ENCODE measurements at regions not wholly inside any gene's neighbourhood (a gene's known extent, or its start where the extent isn't known, plus 50 kb on each side); places are given as distances from the start of the nearest gene placed in this dataset.

DNA sequence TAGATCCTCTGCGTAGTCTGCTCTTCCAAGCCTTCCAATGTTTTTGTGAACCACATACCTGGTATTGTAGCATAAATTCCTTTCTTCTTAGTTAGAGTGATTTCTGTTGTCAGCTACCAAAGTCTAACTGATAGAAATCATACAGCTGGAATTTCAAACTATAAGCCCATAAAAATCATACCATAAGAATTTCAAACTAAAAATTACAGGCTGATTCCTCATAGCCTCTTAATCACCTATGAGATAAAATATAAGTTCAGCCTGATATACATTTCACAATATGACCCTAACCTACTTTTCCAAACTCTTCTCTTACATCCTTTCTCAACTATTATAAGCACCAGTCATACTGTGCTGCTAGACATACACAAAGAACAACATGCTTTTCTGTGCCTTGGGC, 64.8 kb downstream of the PTHLH start:
- FAIRE-seq = no peak

DNA sequence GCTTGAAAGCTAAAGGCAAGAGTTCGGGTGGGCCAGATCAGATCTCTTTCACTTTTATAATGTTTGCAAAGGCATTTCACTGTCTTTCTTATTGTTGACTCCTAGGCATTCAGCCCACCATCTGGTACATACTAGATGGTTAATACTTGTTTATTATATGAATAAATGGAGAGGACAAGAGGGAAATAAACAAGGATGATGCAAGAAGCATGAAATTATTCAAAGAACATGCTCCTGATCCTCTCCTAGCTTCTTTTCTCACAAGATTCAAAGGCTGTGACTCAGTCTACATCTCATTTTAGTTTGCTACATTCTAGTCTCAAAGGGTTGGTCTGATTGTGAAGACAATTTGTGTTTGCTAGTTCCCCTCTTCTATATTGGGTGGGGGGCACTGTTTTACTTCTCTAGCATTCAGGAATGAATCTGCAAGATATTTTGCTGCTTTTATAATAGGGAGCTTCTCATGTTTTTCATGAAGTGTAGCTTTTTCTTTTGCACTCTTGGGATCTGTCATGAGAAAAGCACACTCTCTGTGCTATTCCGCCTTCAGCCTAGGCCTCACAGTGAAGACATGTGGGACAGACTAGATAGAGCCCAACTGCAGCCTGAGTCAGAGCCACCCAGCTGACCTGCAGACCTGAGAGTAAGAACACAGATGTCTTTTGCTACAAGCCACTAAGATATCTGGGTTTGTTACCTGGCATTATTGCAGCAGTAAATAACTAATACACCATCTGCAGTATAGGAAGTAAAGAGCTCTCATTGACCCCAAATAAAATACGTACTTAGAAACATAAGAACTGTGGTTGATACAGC, 65.7 kb downstream of the PTHLH start:
- no peak for FAIRE-seq

DNA sequence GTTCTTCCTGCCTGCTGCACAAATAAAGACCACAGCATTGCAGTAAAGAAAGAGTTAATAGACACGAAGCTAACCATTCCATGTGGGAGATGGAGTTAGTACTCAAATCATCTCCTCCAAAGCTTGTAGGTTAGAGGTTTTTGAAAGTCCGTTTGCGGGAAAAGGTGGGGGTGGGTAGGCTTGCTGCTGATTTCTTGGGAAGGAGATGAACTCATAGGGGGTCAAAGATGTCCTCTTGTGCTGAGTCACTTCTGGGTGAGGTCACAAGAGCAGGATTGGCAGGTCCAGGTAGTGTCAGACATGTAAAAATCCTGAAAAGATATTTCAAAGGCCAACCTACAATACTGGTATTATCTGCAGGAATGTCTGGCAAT, 66.4 kb downstream of the PTHLH start:
- FAIRE-seq = no peak

DNA sequence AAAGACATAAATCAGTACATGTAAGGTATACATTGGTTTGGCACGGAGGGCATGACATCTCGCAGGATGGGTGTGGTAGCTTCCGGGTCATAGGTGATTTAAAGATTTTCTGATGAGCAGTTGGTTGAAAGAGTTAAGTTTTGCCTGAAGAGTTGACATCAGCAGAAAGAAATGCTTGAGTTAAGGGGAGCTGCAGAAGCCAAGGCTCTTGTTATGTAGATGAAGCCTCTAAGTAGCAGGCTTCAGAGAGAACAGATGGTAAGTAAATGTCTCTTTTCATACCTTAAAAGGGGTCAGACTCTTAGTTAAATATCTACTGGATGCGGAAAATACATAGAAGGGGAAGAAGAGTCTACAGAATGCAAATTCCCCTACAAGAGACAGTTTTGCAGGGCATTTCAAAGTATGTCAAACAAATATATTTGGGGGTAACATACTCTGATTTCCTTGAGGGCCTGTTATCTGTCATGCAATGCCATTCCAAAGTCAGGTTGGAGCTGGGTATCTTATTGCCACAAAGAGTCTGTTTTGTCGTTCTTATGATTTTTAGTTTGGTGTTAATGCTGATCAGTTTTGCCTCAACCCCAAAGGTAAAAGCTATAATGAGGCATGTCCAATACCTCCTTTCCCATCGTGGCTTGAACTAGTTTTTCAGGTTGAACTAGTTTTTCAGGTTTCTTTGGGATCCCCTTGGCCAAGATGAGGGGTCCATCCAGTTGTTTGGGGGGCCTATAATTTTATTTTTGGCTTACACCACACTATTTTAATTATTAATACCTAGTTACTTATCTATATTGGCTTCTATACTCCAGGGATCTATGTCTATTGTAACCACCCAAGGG, 67.0 kb downstream of the PTHLH start:
- no peak for FAIRE-seq

DNA sequence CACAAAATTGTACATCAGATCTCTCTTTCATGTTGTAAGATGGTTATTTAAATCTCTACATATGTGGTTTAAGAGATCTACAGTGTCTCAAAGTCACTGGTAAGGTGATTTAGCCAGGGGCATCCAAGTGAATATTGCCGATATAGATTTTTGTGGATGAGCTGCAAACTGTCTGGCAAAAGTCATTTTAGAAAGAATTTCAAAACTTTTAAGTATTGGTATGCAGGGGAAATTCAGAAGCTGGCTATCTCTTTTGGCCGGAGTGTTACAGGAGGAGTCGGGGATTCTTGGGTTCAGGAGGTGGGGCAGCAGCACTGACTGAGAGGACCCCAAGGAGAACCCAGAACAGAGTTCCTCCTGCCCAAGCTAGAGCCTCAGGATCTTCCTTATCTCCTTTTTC, 69.9 kb downstream of the PTHLH start:
- FAIRE-seq = no peak

DNA sequence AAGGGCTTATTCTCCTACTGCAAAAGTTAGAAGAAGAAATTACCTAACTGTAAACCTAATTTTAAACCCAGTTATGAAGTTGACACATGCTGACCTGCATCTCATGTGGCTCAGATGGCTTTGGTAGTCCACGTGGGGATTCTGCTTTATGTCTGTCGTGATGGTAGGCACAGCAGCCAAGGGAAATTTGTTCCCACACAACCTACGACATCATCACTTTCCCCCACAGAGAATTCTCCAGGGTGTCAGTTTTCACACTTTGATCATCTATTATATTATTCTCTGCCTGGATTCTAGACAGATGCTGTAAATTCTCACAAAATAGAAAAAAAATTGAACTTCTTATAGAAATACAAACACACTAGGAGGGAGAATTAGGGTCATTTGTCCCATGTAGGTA, 70.6 kb downstream of the PTHLH start:
- no peak for FAIRE-seq

DNA sequence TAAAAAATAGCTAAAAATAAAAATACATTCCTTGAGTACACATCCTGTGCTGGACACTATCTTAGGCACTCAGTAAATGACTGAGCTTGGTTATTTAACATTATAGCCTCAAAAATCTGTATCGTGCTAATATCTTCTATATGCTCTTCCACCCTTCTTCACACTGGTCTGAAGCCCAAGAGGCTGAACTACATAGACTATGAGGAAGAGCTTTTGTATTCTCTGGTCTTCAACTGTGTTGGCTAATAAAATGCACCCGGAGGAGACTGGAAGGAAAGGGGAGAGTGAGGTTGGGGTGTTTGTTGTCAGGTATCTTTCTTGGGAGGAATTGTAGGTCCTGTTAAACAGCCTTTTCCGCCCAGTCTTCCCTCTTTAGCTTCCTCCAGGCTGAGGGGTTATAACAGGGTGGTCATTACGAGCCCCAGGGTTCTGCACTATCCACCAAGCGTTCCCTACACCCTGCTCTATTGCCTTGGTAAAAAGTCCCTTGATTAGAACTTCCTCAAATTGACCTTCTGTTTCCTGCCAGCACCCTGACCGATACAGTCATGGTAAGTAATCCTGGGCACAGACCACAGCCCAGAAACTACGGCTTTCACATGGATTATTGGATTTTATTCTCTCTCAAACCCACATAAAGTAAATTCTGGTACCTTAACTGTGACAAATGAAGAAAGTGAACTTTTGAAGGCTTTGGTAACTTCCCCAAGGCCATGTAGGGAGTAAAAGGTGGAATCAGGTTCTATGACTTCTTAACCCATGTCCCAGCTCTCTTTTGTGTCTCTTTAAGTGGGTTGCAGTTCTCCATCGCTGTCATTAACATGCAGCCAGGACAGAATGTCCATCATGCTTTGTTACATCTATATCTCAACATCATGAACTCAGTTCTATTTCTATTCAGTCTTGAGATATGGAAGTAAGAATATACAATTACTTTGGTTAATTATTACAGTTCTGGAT, 71.3 kb downstream of the PTHLH start:
- no peak for FAIRE-seq

DNA sequence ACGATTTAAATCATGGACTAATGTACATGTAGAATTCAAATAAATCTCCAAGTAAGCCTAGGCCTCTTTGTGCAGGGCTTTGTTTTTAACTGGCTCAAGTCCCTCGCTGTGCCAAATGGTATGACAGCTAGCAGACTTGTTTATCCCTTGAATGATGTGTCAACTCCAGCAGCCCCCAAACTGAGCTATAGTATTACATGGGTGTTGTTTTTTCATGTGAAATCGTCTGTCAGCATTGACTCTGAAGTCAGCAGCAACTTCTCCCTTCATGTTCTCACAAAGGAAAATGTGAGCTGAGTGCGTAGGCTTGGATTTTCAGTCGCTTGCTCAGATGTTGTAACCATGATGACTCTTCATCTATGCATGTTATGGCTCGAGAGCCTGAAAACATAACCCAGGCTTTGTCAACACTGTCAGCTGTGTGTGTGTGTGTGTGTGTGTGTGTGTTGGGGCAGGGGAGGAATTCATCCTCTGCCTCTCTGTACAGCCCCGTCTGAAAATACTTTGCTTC, 73.3 kb downstream of the PTHLH start:
- no peak for FAIRE-seq

DNA sequence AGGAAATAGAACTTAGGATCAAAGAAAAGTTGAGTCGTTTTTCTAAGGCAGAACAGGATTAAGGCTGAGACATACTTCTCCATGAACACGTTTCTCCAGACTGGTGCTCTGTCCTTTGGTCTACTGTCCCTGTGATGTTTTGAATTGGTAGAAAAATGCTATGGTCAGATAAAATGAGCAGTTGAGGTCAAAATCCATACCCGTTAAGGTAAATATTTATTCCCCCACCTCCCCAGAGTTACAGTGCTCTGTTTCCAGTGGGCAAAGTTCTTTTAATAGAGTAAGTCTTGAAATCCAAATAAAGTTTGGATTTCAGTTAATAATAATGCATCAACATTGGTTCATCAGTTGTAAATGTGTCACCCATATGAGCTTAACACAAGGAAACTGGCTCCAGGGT, 74.5 kb downstream of the PTHLH start:
- FAIRE-seq = no peak

DNA sequence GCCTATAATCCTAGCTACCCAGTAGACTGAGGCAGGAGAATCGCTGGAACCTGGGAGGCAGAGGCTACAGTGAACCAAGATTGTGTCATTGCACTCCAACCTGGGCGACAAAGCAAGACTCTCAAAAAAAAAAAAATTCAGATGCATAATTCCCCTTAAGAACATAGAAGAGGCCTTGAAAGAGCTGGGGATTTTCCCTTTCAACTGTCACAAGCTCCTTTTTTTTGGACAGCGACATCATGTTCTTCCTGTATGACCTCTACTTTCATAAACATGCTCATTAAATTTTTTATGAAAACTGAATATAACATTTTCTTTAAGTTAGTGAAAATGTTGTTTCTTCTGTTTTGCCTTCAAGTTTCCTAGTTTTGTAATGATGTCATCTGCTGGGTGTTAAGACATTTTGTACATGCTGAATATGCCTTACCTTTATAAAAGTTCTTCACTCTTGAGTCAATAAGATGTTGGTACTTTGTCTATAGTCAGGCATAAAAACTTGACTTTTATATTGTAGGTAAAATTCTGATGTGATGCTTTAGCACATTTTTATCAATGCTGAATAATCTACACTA, 76.0 kb downstream of the PTHLH start:
- FAIRE-seq = no peak

DNA sequence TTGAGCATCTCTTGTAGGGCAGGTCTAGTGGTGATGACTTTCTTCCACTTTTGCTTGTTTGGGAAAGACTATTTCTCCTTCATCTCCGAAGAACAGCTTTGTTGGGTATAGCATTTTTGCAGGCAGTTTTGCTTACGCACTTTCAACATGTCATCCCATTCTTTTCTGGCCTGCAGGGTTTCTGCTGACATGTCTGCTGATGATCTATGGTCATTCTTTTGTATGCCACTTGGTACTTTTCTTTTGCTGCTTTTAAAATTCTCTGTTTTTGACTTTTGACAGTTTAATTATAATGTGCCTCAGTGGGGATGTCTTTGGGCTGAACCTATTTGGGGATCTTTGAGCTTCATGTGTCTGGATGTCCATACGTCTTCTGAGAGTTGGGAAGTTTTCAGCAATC, 78.2 kb downstream of the PTHLH start:
- FAIRE-seq = no peak

DNA sequence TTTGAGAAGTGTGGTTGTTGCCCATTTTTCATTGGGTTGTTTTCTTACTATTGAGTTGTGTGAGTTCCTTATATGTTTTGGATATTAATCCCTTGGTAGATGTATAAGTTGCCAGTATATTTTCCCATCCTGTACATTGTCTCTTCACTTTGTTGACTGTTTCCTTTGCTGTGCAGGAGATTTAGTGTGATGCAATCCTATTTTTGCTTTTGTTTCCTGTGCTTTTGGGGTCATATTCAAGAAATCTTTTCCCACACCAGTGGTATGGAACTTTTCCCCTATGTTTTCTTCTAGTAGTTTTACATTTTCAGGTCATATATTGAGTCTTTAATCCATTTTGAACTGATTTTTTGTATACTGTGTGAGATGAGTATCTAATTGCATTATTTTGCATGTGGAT, 92.8 kb downstream of the PTHLH start:
- no peak for FAIRE-seq

DNA sequence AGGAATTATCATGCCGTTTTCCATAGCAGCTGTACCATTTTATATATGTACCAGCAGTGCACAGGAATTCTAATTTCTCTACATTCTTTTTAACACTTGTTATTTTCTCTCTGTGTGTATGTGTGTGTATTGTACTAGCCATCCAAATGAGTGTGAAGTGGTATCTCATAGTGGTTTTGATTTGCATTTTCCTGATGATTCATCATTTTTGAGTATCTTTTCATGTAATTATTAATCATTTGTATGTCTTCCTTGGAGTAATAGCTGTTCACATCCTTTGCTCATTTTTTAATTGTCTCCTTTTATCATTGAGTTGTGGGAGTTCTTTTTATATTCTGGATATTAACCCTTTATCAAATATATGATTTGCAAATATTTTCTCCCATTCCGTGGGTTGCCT, 95.6 kb upstream of the MANSC4 start:
- no peak for FAIRE-seq

DNA sequence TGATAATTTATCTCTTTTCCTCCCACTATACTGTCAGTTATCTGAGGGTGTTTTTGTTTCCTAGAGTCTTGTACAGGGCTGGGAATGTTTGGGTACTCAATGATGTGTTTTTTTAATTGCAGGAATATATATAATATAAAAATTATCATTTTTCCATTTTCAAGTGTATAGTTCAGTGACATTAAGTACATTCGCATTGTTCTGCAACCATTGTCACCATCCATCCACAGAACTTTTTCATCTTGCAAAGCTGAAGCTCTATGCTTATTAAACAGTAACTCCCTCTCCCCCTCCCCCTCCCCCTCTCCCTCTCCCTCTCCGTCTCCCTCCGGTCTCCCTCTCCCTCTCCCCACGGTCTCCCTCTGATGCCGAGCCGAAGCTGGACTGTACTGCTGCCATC, 93.0 kb upstream of the MANSC4 start:
- no peak for FAIRE-seq

DNA sequence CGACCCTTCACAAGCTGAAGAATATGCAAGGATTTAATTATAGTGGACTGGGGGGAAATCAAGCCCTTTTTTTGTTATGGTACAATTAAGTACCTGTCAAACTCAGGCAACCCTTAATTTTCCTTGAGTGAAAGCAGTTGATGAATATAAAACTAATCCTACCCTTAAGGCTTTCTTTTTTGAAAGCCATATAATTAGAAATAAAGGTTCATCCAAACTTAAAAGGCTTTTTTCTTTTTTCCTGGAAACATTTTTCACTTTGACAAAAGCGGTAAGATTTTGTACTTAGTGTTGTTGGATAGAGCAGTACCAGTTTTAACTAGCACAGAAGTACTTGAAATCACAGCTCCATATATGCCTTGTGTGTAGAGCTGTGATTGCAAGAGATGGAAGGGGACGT, 91.9 kb upstream of the MANSC4 start:
- no peak for FAIRE-seq

DNA sequence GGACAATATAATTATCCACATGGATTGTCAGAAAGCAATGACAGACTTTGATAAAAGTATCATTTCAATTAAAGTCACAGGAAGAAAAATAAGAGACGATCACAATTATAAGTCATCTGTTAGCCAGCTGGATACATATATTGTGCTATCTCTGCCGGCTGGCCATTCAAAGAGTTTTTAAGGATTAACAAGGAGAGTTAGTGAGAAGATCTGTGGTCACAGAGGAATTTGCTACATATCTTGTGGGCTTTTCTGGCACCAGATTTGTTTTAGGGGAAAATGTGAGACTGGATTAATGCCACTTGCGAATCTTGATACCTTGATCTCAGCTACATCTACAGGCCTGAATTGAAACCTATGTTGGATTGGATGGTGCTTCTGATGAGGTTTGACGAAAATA, 90.9 kb upstream of the MANSC4 start:
- FAIRE-seq = no peak

DNA sequence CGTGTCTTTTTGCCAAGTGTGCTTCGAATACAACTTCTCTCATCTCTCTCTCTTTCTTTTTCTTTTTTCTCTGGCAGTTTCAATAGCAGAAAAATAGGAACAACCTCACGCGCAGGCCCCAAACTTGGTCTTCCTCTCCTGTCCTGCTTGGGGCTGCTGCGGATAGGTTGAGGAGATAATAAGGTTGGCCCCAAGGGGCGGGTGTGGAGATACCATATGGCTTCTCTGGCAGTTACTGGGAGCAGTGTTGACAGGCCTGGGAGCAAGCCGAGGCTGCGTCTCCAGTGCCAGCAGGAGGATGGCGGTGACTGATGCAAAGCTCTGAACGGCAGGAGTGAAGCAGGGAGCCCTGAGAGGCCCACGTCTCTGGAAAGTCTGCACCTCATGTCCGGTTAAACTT, 89.5 kb upstream of the MANSC4 start:
- no peak for FAIRE-seq

DNA sequence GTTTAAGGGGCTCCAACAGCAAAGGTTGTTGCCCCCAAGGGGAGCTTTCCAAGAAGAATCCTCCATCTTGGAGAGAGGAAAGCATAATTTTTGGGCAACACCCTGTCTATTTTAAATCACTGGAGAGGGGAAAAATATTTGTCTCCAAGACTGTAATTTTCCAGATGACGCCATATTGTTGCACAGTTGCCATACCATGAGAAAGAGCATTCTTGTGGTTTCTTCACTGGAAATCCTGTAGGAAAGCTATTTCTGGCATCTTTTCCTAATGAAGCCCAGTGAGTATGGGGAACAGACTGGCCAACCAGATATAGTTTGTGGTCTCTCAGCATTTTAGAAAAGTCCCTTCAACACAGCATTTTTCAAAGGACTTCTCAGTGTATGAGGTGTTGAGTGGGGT, 88.1 kb upstream of the MANSC4 start:
- no peak for FAIRE-seq

DNA sequence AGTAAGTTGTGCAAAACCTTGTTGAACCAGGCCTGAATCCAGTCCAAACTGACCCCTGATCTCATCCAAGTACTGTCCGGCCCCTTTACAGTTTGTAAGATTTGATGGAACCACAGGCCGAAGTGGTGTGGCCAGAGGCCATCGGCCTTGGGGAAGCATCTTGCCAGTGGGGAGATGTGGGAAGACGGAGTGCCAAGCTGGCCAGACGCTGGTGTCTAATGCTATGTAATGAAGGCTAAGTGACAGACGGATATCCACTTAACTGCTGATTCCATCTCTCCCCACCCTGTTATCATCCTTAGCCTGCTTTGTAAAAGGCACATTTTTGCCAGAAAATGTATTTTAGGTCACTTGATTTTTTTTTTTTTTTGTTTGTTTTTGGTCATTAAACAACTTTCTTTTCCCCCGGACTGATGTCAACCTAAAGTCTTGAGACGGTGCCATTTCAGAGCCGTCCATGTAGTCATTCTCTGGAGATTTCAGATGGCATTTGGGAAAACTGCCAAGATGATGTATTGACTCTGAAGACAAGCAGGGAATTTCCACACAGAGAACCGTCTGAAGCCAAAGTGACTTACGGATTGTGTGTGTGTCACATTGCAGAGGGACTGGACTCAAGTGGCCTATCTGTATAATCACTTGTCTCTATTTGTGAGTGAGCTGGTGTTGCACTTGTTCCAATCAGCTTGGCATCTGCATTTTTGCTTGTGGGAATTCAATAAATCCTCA, 86.5 kb upstream of the MANSC4 start:
- no peak for FAIRE-seq

DNA sequence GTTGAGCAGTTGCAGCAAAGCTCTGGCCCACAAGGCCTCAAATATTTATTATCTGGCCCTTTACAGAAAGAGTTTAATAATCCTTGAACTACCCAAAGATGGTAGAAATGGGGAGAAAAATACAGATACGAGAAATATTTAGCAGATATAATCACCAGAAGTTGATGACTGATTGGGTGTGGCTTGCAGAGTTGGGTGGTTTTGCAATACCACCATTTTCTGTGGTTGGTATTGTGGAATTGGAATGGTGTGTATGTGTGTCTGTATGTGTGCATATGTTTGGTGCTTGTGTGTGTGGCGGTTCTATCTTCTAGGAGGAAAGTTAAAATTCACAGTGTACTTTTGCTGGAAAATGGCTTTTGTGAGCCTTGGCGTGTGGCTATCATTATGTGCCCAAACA, 85.4 kb upstream of the MANSC4 start:
- FAIRE-seq = no peak

DNA sequence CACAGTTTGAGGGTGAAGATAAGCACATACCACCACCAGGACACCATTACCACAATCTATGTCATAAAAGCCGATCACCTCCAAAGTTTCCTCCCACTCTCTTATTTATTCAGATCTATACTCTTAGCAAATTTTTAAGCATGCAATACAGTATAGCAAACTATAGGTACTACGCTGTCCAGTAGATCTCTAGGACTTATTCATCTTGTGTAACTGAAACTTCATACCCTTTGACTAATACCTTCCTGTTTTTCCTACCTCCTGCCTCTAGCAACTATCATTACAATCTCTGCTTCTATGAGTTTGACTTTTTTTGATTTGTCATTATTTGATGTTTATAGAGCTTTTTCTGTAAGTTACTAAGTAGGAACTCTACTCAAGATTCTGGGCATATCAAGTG, 84.5 kb upstream of the MANSC4 start:
- no peak for FAIRE-seq

DNA sequence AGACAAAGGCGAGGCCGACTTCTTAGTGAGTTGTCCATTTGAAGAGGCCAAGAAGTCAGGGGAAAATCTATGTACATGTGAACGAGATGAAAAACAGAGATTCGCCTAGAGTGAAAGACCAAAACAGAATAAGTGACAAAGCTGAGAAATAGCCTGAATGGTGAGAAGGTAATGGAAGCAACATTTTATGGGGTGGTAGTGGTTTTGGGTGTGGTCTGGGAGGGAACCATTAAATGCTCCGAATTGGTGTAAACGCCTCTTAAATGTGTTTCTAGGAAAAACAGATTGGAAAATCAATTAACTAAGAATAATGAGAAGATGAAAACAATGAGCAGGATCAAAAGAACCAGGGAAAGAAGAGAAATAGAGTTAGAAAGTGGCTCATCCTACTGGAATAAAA, 83.8 kb upstream of the MANSC4 start:
- FAIRE-seq = no peak

All from endometrium (tissue), 2 donors.